ENCODE measurements at regions not wholly inside any gene's neighbourhood (a gene's known extent, or its start where the extent isn't known, plus 50 kb on each side); places are given as distances from the start of the nearest gene placed in this dataset.

GRCh38 chr2:235350234-235350633 is 143.6 kb upstream of the AGAP1 start:
- DNase-seq (ENCODE audit: low read depth, low spot score) = no peak

- no peak for DNase-seq (ENCODE audit: low read depth, low spot score)
Measured at GRCh38 chr2:235352541-235352940, 141.3 kb upstream of the AGAP1 start.

DNA sequence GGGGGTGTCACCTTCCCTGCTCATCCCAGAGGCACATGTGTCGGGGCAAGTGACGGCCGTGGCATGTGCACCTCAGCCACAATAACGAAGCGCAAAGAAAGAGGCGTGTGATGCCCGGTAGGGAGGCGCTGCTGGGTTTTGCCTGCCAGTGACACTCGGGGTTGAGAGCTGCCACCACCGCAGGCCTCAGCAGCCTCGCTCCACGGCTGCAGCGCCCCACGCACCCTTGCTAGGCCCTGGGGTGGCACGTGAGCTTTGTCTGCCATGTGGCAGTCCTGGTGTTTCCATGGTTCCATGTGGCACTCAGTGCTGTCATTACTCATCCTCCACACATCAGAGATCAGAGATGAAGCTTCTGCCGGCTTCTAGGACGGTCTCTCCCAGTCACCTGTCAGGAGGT is 136.0 kb upstream of the AGAP1 start:
- no peak for DNase-seq (ENCODE audit: low read depth, low spot score)

GRCh38 chr2:235358981-235359471 is 134.8 kb upstream of the AGAP1 start:
- DNase-seq (ENCODE audit: low read depth, low spot score) = no peak

DNA sequence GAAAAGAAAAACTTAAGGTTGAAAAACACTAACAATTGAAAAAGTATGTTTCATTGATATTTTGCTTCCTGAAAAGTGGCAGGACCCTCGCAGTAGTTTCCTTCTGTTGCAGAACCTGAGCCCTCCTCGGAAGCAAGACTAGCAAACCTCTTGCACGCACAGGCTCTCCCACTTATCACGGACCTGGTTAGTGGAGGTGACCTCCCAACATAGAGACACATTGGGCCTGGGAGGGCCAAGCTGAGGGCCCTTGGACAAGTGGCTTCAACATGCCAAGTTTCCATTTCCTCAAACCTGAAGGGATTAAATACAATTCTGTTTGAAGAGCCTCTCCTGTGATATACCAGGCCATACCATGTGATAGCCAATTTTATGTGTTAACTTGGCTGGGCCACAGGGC is 133.4 kb upstream of the AGAP1 start:
- no peak for DNase-seq (ENCODE audit: low read depth, low spot score)

DNA sequence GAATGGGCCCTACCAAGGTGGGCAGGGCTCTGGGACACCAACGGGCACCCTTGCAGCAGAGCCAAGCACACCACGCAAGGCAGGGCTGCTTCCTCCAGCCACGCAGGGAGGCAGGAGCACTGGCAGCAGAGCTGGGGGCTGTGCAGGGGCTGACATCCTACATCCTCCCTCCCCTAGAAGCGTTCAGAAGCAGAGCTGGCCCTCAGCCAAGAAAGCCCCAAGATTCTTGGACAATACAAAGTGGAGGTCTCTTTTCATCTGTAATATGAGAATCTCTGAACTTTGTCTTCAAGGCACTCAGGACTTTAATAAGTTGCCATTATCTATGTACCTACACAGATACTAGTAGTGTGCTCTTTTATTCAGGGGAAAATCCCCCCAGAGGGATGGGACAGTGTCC is 128.1 kb upstream of the AGAP1 start:
- DNase-seq (ENCODE audit: low read depth, low spot score) = no peak

DNA sequence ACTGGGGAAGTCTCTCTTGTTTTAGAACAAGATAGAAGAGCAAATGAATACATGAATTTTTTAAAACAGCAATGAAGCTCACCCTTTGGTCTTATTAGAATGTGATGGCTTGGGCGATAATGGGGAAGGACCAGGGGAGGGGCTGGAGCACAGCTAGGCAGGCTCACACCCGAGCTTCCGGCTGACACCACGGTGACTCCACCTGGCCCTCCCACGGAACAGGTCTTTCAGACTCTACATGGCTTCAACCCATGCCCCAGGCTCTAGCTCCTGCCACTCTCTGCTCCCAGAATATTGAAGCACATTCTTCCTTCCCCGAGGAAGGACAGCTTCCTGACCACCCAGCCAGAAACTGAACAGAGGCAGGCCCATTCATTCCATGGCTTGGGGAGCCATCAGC is 127.5 kb upstream of the AGAP1 start:
- no peak for DNase-seq (ENCODE audit: low read depth, low spot score)

DNA sequence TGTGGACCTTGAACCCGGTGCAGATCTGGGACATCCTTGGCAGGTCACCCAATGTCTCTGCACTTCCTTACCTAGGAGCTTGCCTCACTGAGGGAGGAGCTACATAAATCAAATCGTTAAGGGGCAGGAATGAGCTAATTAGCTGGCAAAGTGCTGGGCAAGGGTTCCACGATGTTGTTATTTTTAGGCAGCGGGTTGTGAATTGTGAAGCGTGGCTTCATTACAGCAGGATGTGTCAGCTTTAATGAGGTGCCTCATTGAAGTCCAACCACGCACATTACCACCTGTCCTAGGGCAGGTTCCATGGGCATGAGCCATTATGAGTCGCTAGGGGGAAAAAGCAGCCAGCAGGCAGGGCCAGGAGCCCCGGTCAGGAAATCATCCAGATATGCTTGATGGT is 127.0 kb upstream of the AGAP1 start:
- no peak for DNase-seq (ENCODE audit: low read depth, low spot score)

DNA sequence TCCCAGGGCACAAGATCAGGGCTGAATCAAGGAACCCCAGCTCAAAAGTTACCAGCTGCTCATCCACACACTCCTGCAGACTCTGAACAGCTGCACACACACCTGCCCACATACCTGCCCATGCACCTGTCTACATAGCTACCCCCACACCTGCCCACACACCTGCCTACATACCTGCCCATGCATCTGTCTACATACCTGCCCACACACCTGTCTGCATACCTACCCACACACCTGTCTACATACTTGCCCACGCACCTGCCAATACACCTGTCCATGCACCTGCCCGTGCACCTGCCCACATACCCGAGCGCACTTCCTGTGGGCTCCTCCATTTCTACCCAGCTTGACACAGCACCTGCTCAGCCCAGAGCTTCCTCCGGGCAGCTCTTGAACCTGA is 122.8 kb upstream of the AGAP1 start:
- DNase-seq (ENCODE audit: low read depth, low spot score) = no peak

DNA sequence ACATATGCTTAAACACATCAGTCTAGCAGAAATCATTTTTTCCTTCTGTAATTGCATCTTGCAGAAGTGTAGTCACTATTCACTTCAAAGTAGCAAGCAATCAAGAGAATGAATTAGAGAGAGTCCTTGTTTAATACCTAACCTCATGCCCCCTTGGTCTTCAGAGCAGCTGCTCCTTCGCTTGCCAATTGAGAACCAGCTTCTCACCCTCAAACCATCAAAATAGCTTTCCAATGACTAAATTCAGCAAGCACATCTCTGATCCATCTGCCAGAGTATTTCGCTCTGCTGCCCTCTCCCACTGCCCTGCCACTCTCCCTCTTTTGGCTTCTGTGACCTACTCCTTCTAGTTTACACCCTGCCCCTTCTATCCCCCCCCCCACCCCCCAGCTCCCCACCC is 120.7 kb upstream of the AGAP1 start:
- DNase-seq (ENCODE audit: low read depth, low spot score) = no peak

DNA sequence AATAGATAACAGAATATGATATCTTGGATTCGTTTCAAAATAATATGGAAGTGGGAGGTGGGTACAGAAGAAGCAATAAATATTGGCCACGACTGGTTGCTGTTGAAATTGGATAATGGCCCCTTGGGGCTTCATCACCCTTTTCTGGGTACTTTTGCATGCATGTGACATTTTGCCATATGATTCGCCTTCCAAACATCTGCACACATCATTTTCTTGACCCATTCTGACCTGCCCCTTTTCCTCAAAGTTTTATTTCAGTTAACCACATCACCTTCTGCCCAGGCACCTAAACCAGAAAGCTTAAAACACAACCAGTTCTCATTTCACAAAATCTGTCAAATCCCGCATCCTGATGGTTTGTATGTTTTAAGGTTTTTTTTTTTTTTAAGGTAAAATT is 116.7 kb upstream of the AGAP1 start:
- no peak for DNase-seq (ENCODE audit: low read depth, low spot score)

GRCh38 chr2:235378246-235378645 is 115.6 kb upstream of the AGAP1 start:
- no peak for DNase-seq (ENCODE audit: low read depth, low spot score)

- no peak for DNase-seq (ENCODE audit: low read depth, low spot score)
Measured at GRCh38 chr2:235378944-235379343, 114.9 kb upstream of the AGAP1 start.

DNA sequence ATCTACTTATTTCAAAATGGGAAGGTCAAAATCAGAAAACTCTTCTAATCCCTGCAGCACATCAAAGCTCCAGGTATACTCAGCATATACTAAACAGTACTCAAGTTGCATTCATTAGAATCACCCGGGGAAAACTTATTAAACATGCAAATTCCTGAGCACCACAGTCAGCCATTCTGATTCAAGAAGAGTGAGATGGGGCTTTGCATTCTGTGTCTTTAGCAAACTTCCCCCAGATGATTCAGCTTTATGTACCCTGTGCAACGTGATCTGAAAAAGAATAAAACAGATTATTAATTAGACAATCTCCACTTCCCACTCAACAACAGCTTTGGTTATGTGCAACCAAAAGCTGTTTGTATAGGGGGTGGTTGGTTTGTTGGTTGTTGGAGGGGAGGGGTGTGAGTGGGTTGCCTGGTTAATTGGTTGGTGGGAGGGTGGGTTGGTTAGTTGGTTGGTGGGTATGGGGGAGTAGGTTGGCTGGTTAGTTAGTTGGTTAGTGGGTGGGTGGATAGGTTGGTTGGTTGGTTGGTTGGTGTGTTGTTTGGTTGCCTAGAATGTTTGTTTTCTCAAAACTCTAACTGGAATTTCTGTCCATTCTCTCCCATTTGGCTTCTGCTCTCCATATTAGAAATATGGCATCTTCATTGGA is 112.5 kb upstream of the AGAP1 start:
- DNase-seq (ENCODE audit: low read depth, low spot score) = no peak

- no peak for DNase-seq (ENCODE audit: low read depth, low spot score)
Measured at GRCh38 chr2:235382179-235382578, 111.7 kb upstream of the AGAP1 start.

DNA sequence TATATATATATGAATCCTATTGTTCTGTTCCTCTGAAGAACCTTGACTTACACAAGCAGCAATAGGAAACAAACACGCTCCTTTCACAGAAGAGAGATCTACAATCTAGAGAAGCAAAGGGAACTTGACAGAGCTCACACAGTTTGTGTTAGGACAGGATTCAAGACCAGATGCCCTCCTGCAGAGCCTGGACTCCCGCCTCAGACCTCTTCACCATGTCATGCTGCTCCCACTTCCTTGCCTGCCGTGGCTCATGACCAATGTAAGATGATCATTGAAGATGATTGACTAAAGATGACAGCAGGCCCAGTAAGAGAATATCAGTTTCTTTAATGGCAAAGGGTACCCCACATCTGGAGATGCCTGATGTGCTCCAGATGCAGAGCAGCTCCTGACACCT is 111.2 kb upstream of the AGAP1 start:
- no peak for DNase-seq (ENCODE audit: low read depth, low spot score)

GRCh38 chr2:235383272-235383843 is 110.5 kb upstream of the AGAP1 start:
- DNase-seq (ENCODE audit: low read depth, low spot score) = no peak

- no peak for DNase-seq (ENCODE audit: low read depth, low spot score)
Measured at GRCh38 chr2:235384624-235385023, 109.2 kb upstream of the AGAP1 start.

DNA sequence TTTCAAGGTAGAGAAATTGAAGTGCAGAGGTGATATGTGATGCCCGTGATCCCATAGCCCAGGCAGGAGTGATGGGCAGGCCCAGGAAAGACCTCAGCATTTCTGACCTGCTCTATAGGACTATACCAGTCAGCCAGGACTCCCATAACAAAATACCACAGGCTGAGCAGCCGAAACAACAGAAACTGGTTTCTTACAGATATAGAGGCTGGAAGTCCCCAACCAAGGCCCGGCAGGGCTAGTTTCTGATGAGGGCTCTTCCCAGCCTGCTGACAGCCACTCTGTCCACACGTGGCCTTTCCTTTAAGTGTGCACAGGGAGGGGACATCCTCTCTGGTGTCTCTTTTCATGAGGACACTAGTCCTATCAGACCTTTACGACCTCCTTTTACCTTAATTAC is 104.2 kb upstream of the AGAP1 start:
- DNase-seq (ENCODE audit: low read depth, low spot score) = no peak

DNA sequence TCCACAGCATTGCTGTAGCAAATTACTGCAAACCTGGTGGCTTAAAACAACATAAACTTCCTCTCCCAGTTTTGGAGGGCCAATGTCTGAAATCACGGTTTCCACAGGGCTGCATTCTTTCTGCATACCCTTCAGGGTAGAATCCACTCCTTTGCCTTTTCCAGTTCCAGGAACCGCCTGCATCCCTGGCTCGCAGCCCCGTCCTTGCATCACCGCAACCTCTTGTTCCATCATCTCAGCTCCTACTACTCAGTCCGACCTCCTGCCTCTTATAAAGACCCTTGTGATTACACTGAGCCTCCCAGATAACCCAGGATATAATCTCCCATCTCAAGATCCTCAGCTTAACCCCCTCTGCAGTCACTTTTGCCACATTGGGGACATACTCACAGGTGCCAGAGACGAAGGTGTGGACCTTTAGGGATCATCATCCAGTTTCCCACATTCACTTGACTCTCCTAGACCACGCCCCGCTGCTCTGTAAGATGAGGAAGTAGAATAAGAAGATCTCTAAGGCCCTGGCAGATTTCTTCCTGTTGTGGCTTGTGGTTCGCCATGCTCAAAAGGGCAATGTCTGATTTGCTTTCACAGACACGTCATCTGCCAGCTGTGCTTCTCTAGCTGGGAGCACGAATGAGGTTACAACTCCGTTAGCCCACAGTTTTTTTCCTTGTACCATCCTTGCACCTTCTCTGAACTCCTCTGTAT is 103.6 kb upstream of the AGAP1 start:
- no peak for DNase-seq (ENCODE audit: low read depth, low spot score)

GRCh38 chr2:235390816-235391194 is 103.0 kb upstream of the AGAP1 start:
- DNase-seq (ENCODE audit: low read depth, low spot score) = no peak

DNA sequence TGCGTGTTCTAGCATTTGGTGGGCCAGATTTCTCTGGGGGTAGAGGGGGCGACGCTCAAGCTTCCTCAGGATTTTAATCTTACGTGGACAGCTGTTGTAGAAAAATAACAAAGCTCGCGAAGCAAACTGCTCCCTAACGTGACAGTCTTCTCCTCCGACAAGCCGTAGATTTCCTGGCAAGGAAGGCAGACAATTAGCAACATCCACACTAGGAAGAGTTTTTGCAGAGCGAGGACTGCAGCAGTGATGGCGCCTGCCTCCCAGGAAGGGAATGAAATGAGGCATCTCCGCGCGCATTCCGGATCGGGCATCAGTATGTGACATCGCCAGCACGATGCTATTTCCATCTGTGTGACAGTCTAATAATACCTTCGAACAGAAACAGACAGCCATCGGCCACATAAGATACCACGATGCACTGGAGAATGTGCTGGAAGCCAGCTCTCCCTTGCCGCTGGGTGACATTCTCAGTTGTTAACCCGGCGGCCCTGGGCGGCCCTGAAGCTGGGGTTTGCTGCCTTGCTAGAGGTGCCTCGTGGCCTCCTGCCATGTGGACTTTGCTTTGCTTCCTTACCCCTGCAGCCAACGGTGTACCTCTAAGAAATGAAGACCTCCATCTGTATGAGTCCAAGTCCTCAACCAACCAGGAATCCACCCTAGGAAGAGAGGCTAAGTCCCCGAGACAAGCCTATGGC is 101.8 kb upstream of the AGAP1 start:
- no peak for DNase-seq (ENCODE audit: low read depth, low spot score)

All from smooth muscle cell of the brain vasculature (primary cell).